HAP-1 (cell line): ENCODE measurements at regions not wholly inside any gene's neighbourhood (a gene's known extent, or its start where the extent isn't known, plus 50 kb on each side); places are given as distances from the start of the nearest gene placed in this dataset.
A peak's percentile ranks its signal among the peaks of the same experiment; 100 is the strongest.
"Not testable (repeated sequence)": the region's sequence is repeated elsewhere in the genome, so short reads cannot be mapped to it uniquely, and the experiment has no call there.

Source experiments
- DNase-seq, 2 experiments: peaks; one replicate each; pipeline ENCODE4 v3.0.0-alpha.2; 2016 to 2020; ENCODE audit warnings: low spot score in 2 of 2
- H3K27me3 ChIP-seq: fragments of 250-450 bp; sonication (Bioruptor Pico); 2 replicates; pipeline ENCODE4 v1.5.1; 2020; ENCODE audit warnings: low read depth, mild to moderate bottlenecking, moderate library complexity
- H3K36me3 ChIP-seq: fragments of 250-450 bp; sonication (Bioruptor Pico); replicated peaks from 2 replicates; pipeline ENCODE4 v1.5.1; 2020; ENCODE audit warnings: mild to moderate bottlenecking
- H3K4me1 ChIP-seq: fragments of 250-450 bp; sonication (Bioruptor Pico); 2 replicates; pipeline ENCODE4 v1.5.1; 2020; ENCODE audit warnings: mild to moderate bottlenecking
- H3K4me3 ChIP-seq: fragments of 250-450 bp; sonication (Bioruptor Pico); 2 replicates; pipeline ENCODE4 v1.5.1; 2020; ENCODE audit warnings: mild to moderate bottlenecking, moderate library complexity
- H3K9me3 ChIP-seq: fragments of 250-450 bp; sonication (Bioruptor Pico); 2 replicates; pipeline ENCODE4 v1.5.1; 2020; ENCODE audit warnings: mild to moderate bottlenecking, moderate library complexity
- in situ Hi-C: fragments of 300-500 bp; cut with MboI; formaldehyde crosslinking; loops from 3 replicates; pipeline ENCODE4 v1.14.3; 2020; ENCODE audit warnings: low sequenced_read_pairs, inconsistent platforms, mixed read lengths

- Histone ChIP-seq H3K36me3 (no peaks in the 10 kb centered on the region), H3K27me3 (no peaks in the 10 kb centered on the region), H3K9me3 (no peaks in the 10 kb centered on the region), H3K4me1 (no peaks in the 10 kb centered on the region), H3K4me3 (no peak overlapping the region)
- DNase-seq: no peak
- in situ Hi-C loops: no loop called here
Observed at GRCh38 chr12:94845110-94845509, 158.4 kb downstream of the NDUFA12 start.

GRCh38 chr12:94844452-94844851 is 159.0 kb downstream of the NDUFA12 start:
- Histone ChIP-seq H3K27me3 (no peaks in the 10 kb centered on the region), H3K36me3 (no peaks in the 10 kb centered on the region), H3K4me1 (no peaks in the 10 kb centered on the region), H3K4me3 (no peak overlapping the region), H3K9me3 (no peaks in the 10 kb centered on the region)
- no peak for DNase-seq
- in situ Hi-C loops: no loop called here

- no peak overlapping the region for H3K4me3 ChIP-seq
- no peaks in the 10 kb centered on the region for H3K27me3 ChIP-seq
Observed at GRCh38 chr12:94841904-94842610, 161.4 kb downstream of the NDUFA12 start.

GRCh38 chr12:94841177-94841576 is 162.3 kb downstream of the NDUFA12 start:
- in situ Hi-C loops: no loop called here
- H3K9me3 ChIP-seq: no peaks in the 10 kb centered on the region
- no peaks in the 10 kb centered on the region for H3K4me1 ChIP-seq
- no peaks in the 10 kb centered on the region for H3K27me3 ChIP-seq
- no peaks in the 10 kb centered on the region for H3K36me3 ChIP-seq
- no peak for DNase-seq
- H3K4me3 ChIP-seq: no peak overlapping the region

More at GRCh38 chr12:94841904-94842610, 161.4 kb downstream of the NDUFA12 start:
- no peaks in the 10 kb centered on the region for H3K36me3 ChIP-seq
- no peaks in the 10 kb centered on the region for H3K4me1 ChIP-seq
- no peaks in the 10 kb centered on the region for H3K9me3 ChIP-seq
- in situ Hi-C loops: no loop called here
- no peak for DNase-seq

GRCh38 chr12:94839347-94839746 is 164.2 kb downstream of the NDUFA12 start:
- Histone ChIP-seq H3K4me1 (no peaks in the 10 kb centered on the region), H3K27me3 (no peaks in the 10 kb centered on the region), H3K4me3 (no peak overlapping the region), H3K36me3 (no peaks in the 10 kb centered on the region), H3K9me3 (no peaks in the 10 kb centered on the region)
- DNase-seq: no peak
- in situ Hi-C loops: no loop called here

DNA sequence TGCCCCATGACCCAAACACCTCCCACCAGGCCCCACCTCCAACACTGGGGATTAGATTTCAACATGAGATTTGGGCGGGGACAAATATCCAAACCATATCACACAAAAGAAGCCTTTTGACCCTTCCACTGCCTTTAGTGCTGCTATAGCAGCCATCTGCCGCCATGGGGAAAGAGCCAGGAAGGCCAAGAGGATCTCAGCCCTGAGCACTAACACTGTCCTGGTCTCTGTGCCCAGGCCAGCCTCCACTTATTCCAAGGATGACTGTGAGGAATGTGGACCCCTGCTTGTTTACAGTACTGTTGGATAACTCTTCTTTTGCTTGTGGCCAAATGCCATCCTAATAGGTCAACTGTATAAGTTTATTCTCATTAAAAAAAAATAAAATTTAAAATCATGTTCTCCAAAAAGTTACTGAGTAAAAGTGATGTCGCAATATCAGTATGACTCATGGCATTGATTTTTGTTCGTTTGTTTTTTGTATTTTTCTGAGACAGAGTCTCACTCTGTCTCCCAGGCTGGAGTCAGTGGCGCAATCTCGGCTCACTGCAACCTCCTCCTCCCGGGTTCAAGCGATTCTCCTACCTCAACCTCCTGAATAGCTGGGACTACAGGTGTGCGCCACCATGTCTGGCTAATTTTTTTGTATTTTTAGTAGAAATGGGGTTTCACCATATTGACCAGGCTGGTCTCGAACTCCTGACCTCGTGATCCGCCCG is 166.4 kb downstream of the NDUFA12 start:
- H3K4me3 ChIP-seq, in situ Hi-C loops, DNase-seq, H3K36me3 ChIP-seq, H3K9me3 ChIP-seq, H3K27me3 ChIP-seq: not testable (repeated sequence)
- H3K4me1 ChIP-seq: peaks cover 15% of the 10 kb centered on the region

DNA sequence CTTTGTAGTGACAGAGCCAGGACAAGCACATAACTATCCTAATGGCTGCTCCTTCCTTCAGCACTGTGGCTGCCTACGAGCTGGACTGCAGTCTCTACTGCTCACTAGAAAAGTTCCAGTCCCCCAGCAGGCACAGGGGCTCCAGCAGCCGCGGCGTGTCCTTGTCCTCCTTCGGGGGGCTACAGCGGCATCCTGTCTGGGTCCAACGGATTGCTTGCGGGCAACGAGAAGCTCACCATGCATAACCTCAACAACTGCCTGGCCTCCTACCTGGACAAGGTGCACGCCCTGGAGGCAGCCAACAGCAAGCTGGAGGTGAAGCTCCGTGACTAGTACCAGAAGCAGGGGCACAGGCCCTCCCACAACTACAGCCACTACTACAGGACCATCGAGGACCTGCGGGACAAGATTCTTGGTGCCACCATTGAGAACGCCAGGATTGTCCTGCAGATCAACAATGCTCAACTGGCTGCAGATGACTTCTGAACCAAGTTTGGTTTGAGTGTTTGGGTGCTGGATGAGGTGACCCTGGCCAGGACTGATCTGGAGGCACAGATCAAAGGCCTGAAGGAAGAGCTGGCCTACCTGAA is 169.4 kb downstream of the NDUFA12 start:
- Histone ChIP-seq H3K4me3 (no peak overlapping the region), H3K4me1 (peaks cover 27% of the 10 kb centered on the region), H3K27me3 (no peaks in the 10 kb centered on the region), H3K36me3 (no peaks in the 10 kb centered on the region), H3K9me3 (no peaks in the 10 kb centered on the region)
- no peak for DNase-seq
- in situ Hi-C loops: no loop called here

DNA sequence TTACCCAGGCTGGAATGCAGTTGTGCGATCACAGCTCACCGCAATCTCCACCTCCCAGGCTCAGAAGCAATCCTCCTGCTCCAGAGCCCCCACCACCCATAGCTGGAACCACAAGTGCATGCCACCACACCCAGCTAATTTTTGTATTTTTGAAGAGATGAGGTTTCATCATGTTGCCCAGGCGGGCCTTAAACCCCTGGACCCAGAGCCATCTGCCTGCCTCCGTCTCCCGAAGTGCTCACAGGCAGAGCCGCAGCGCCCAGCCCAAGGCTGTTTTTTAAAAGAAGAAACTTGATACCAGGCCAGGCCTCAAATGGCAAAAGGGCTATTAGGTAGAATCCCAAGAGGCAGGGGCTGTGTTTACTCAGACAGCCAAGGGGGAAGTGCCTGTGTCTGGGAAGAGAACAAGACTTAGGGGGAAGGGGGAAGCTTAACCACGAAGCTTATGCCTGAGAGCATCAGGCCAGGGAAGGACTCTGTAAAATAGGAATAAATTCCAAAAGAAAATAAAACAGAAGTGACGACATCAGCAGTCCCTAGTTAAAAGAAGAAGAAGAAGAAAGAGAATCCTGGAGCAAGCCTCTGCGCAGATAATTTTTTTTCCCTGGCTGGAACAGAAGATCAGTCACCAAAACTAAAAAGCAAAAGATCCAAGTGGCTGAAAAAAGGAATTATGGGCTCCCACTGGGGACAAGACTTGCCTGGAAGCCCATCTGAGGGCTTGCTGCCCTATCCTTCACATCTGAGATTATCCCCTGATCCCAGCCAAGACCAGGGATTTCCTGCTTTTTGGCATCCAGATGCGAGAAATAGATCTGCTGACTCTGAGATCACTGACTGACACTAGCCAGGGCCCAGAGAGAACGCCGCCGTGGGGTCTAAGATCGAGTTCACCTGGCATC is 170.5 kb downstream of the NDUFA12 start:
- peak; percentile 80 to 86 for DNase-seq
- Histone ChIP-seq H3K9me3 (0 out of 2 replicates have a peak, but pooled peaks cover 2% of the 10 kb centered on the region), H3K4me3 (no peak overlapping the region), H3K27me3 (no peaks in the 10 kb centered on the region), H3K36me3 (no peaks in the 10 kb centered on the region), H3K4me1 (peaks cover 27% of the 10 kb centered on the region)
- in situ Hi-C loops: no loop called here

DNA sequence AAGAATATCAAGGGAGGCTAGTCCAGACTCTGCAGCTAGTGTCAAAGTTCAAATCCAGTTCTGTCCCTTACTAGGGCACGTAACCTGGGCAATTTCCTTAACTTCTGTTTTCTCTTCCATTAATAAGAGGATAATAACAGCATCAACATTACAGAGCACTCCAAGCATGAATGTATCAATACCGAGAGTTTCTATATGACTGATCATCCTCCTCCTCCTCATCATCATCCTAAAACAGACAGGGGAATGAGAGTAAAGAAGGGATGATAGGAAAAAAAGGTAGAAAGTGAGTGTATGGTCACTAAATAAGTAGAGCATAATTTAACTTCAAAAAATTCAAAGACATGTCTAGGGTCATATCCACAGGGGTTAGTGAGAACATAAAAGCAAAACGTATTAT is 171.4 kb downstream of the NDUFA12 start:
- in situ Hi-C loops: no loop called here
- DNase-seq: no peak
- peaks cover 27% of the 10 kb centered on the region for H3K4me1 ChIP-seq

GRCh38 chr12:94831081-94831751 is 172.3 kb downstream of the NDUFA12 start:
- H3K9me3 ChIP-seq: 0 out of 2 replicates have a peak, but pooled peaks cover 2% of the 10 kb centered on the region
- H3K4me1 ChIP-seq: peaks cover 27% of the 10 kb centered on the region
- in situ Hi-C loops: no loop called here
- H3K4me3 ChIP-seq: no peak overlapping the region
- H3K27me3 ChIP-seq: no peaks in the 10 kb centered on the region
- DNase-seq: no peak
- no peaks in the 10 kb centered on the region for H3K36me3 ChIP-seq

More for the DNA sequence above, 171.4 kb downstream of the NDUFA12 start:
- Histone ChIP-seq H3K27me3 (no peaks in the 10 kb centered on the region), H3K36me3 (no peaks in the 10 kb centered on the region), H3K9me3 (0 out of 2 replicates have a peak, but pooled peaks cover 2% of the 10 kb centered on the region), H3K4me3 (no peak overlapping the region)

GRCh38 chr12:94829552-94829951 is 173.9 kb downstream of the NDUFA12 start:
- no peaks in the 10 kb centered on the region for H3K36me3 ChIP-seq
- H3K9me3 ChIP-seq: 0 out of 2 replicates have a peak, but pooled peaks cover 2% of the 10 kb centered on the region
- no peaks in the 10 kb centered on the region for H3K27me3 ChIP-seq
- H3K4me1 ChIP-seq: peaks cover 27% of the 10 kb centered on the region
- DNase-seq: peak in 1 of 2 experiments; percentile 55
- no peak overlapping the region for H3K4me3 ChIP-seq
- in situ Hi-C loops: no loop called here

DNA sequence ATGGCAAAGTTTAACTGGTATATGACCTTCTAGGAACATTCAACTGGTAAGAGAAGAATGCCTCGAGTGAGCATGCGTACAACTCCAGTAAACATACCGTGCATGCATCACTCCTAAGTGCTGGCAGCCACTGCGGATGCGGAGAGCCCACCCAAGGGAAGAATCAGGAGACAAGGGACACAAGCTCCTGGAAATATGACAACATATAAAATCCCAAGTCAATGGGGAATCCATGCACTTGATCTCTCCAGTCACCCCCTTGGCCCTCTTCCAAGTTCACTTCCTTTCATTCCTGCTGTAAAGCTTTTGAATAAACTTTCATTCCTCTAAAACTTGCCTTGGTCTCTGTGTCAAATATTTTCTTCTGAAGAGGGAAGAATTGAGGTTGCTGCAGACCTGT is 168.7 kb upstream of the TMCC3 start:
- no peak overlapping the region for H3K4me3 ChIP-seq
- no peaks in the 10 kb centered on the region for H3K27me3 ChIP-seq
- in situ Hi-C loops: no loop called here
- H3K36me3 ChIP-seq: no peaks in the 10 kb centered on the region
- peaks cover 4% of the 10 kb centered on the region; the same call in 1 of the 2 replicates for H3K9me3 ChIP-seq
- peaks cover 17% of the 10 kb centered on the region for H3K4me1 ChIP-seq
- no peak for DNase-seq

GRCh38 chr12:94817695-94818075 is 167.3 kb upstream of the TMCC3 start:
- H3K27me3 ChIP-seq: no peaks in the 10 kb centered on the region
- no peak overlapping the region for H3K4me3 ChIP-seq
- in situ Hi-C loops: no loop called here
- peaks cover 17% of the 10 kb centered on the region for H3K4me1 ChIP-seq
- no peak for DNase-seq
- H3K9me3 ChIP-seq: peaks cover 4% of the 10 kb centered on the region; the same call in 1 of the 2 replicates
- no peaks in the 10 kb centered on the region for H3K36me3 ChIP-seq
